K562 (cell line): ENCODE measurements at regions not wholly inside any gene's neighbourhood (a gene's known extent, or its start where the extent isn't known, plus 50 kb on each side); places are given as distances from the start of the nearest gene placed in this dataset.

Experiments
- ATAC-seq: fragments of 200-7000 bp; cut with Tn5 transposase; 3 replicates; pipeline ENCODE4 v1.9.1; 2020; ENCODE audit warnings: moderate library complexity
- BruUV-seq: library from RNA; stranded (reverse); fragments of 400-500 nt; replicated peaks from 2 replicates; lab custom pipeline; 2021; lab: Mats Ljungman, UMichigan
- CTCF ChIA-PET: fragments of 300-600 bp; formaldehyde crosslinking; extraction: SDS; loops from one replicate; lab custom pipeline; 2021; ENCODE audit warnings: low intra/inter-chr PET ratio; lab: Yijun Ruan, JAX
- POLR2A ChIA-PET: fragments of 300-600, 350-650 bp; sonication (Branson Sonifier 250); formaldehyde crosslinking; extraction: SDS; loops from one replicate; lab custom pipeline; 2021; ENCODE audit warnings: antibody characterized with exemption, inconsistent platforms; lab: Yijun Ruan, JAX
- DNase-seq, 4 experiments: peaks; one replicate each; pipeline versions ENCODE4 v3.0.0 to v3.0.0-alpha.2; 2011 to 2018; ENCODE audit warnings: low spot score in 3 of 4, mixed read lengths in 3 of 4; ENCODE audit errors: extremely low read depth in 1 of 4
- FAIRE-seq: peaks from 2 replicates; lab custom pipeline; 2011; peaks lifted over from hg19 to GRCh38; lab: Jason Lieb, UNC
- H2AFZ ChIP-seq: 2 replicates; pipeline ENCODE4 v1.6.0; 2011; ENCODE audit warnings: low read depth, low read length, control low read depth, inconsistent platforms
- H3K27ac ChIP-seq: fragments of 200-600 bp; 3 replicates; pipeline ENCODE4 v1.8.0; 2011; ENCODE audit warnings: low read depth, mild to moderate bottlenecking, control low read depth, inconsistent platforms, low read length, moderate library complexity, mixed read lengths; ENCODE audit errors: extremely low read depth
- H3K27me3 ChIP-seq, 2 experiments: fragments of 300-600 bp in 1 of 2; 2 replicates in 1 of 2; 3 replicates in 1 of 2; pipeline versions ENCODE4 v1.6.0 to v1.8.0; 2011; ENCODE audit warnings: inconsistent platforms in 2 of 2, low read length in 2 of 2, mild to moderate bottlenecking in 1 of 2, mixed read lengths in 1 of 2, moderate library complexity in 1 of 2; ENCODE audit not compliant: control insufficient read depth in 2 of 2, insufficient read depth in 2 of 2
- H3K36me3 ChIP-seq: fragments of 300-600 bp; 3 replicates; pipeline ENCODE4 v1.8.0; 2011; ENCODE audit warnings: mild to moderate bottlenecking, low read length, inconsistent platforms; ENCODE audit not compliant: control insufficient read depth, insufficient read depth
- H3K4me1 ChIP-seq, 2 experiments: fragments of 200-600 bp in 1 of 2; replicated peaks in 1 of 2; 2 replicates in 1 of 2; 3 replicates in 1 of 2; pipeline versions ENCODE4 v1.5.1 to v1.8.0; 2011; ENCODE audit warnings: inconsistent platforms in 2 of 2, low read length in 2 of 2, mild to moderate bottlenecking in 1 of 2, mixed read lengths in 1 of 2, moderate library complexity in 1 of 2; ENCODE audit not compliant: control insufficient read depth in 2 of 2, insufficient read depth in 2 of 2
- H3K4me2 ChIP-seq: 2 replicates; pipeline ENCODE4 v1.6.1; 2011; ENCODE audit warnings: low read length, control low read depth, inconsistent platforms, mixed read lengths; ENCODE audit not compliant: insufficient read depth
- H3K4me3 ChIP-seq: fragments of 200-600 bp; sonication (generic), shearing (Covaris generic); 2 replicates; pipeline ENCODE4 v1.5.1; 2016; ENCODE audit warnings: control low read depth, inconsistent platforms
- H3K79me2 ChIP-seq: fragments of 200-600 bp; 3 replicates; pipeline ENCODE4 v1.8.0; 2011; ENCODE audit warnings: low read length, inconsistent platforms; ENCODE audit not compliant: control insufficient read depth, insufficient read depth
- H3K9ac ChIP-seq, 2 experiments: 2 replicates each; pipeline versions ENCODE4 v1.6.0 to v1.6.1; 2011; ENCODE audit warnings: low read depth in 2 of 2, low read length in 2 of 2, control low read depth in 1 of 2, inconsistent platforms in 1 of 2, mild to moderate bottlenecking in 1 of 2, mixed read lengths in 1 of 2; ENCODE audit not compliant: insufficient read depth in 1 of 2
- H3K9me1 ChIP-seq: one replicate; pipeline ENCODE4 v1.6.0; 2011; ENCODE audit warnings: inconsistent platforms, mild to moderate bottlenecking, low read length, moderate library complexity; ENCODE audit not compliant: control insufficient read depth, insufficient read depth
- H3K9me3 ChIP-seq: replicated peaks from 2 replicates; pipeline ENCODE4 v1.5.1; 2011; ENCODE audit warnings: low read depth, low read length, inconsistent platforms; ENCODE audit not compliant: control insufficient read depth, insufficient read depth
- H4K20me1 ChIP-seq: replicated peaks from 2 replicates; pipeline ENCODE4 v1.6.1; 2011; ENCODE audit warnings: low read length, inconsistent platforms, mixed read lengths; ENCODE audit not compliant: control insufficient read depth, insufficient read depth
- ASH1L ChIP-seq: fragments of 450-650 bp; IDR thresholded peaks from 2 replicates; pipeline ENCODE4 v1.6.1; 2018; ENCODE audit warnings: borderline replicate concordance, mild to moderate bottlenecking, low read depth; ENCODE audit not compliant: partially characterized antibody
- C11orf30 ChIP-seq: fragments of 450-650 bp; IDR thresholded peaks from 2 replicates; pipeline ENCODE4 v1.6.1; 2016; ENCODE audit warnings: low read depth, mild to moderate bottlenecking
- E2F6 ChIP-seq, 2 experiments: IDR thresholded peaks; 2 replicates each; pipeline ENCODE4 v1.6.1; 2011; ENCODE audit warnings: borderline replicate concordance in 1 of 2, control low read depth in 1 of 2, low read depth in 1 of 2, low read length in 1 of 2, mild to moderate bottlenecking in 1 of 2, mixed read lengths in 1 of 2, moderate library complexity in 1 of 2; ENCODE audit not compliant: insufficient read depth in 1 of 2, insufficient read length in 1 of 2, poor library complexity in 1 of 2, severe bottlenecking in 1 of 2; ENCODE audit errors: extremely low read depth in 1 of 2
- EZH2 ChIP-seq: IDR thresholded peaks from 2 replicates; pipeline ENCODE4 v1.6.1; 2012; ENCODE audit warnings: low read depth, mild to moderate bottlenecking, inconsistent platforms, low read length, borderline replicate concordance
- MAFG ChIP-seq: fragments of 450-650 bp; conservative IDR thresholded peaks from 2 replicates; pipeline ENCODE4 v1.6.1; 2016; ENCODE audit warnings: missing genetic modification characterization, missing compliant biosample characterization
- MEF2A ChIP-seq: IDR thresholded peaks from 2 replicates; pipeline ENCODE4 v1.6.1; 2011; ENCODE audit warnings: low read depth, mild to moderate bottlenecking, low read length, moderate library complexity; ENCODE audit not compliant: control insufficient read depth
- MEIS2 ChIP-seq: fragments of 450-650 bp; IDR thresholded peaks from 2 replicates; pipeline ENCODE4 v1.6.1; 2014; ENCODE audit warnings: mild to moderate bottlenecking; ENCODE audit not compliant: partially characterized antibody
- NFE2 ChIP-seq: IDR thresholded peaks from 2 replicates; pipeline ENCODE4 v1.6.1; 2014; ENCODE audit warnings: antibody characterized with exemption, low read depth
- TBL1XR1 ChIP-seq, 2 experiments: IDR thresholded peaks; 2 replicates each; pipeline ENCODE4 v1.6.1; 2012; ENCODE audit warnings: improper control_type of control experiment in 2 of 2, low read length in 2 of 2, mild to moderate bottlenecking in 1 of 2
- VEZF1 ChIP-seq: fragments of 200-800 bp; sonication (Bioruptor generic); IDR thresholded peaks from 2 replicates; pipeline ENCODE4 v1.6.1; 2017; ENCODE audit warnings: missing genetic modification characterization, missing compliant biosample characterization
- WGBS: fragments of 100-300 bp; shearing (Covaris generic); methylation state at CpG from one replicate; pipeline ENCODE4 v1.1.6; 2016; ENCODE audit warnings: low coverage, mixed read lengths; ENCODE audit not compliant: insufficient coverage; ENCODE audit errors: missing lambda C conversion rate; 5-methylcytosine and 5-hydroxymethylcytosine counted together
- in situ Hi-C: fragments of 300-500 bp; cut with MboI; formaldehyde crosslinking; loops from 4 replicates; pipeline ENCODE4 v1.15.0; 2018; ENCODE audit warnings: inconsistent platforms, mixed read lengths
- intact Hi-C: fragments of 100-400 bp; cut with micrococcal nuclease; formaldehyde crosslinking; loops from 2 replicates; pipeline ENCODE4 v1.14.2; 2022

GRCh38 chr5:103410172-103410571 lies 151.6 kb downstream of the MACIR start:
- Histone ChIP-seq H3K79me2 (no peaks in the 10 kb centered on the region), H3K36me3 (no peaks in the 10 kb centered on the region), H3K4me1 (no peaks in the 10 kb centered on the region)
- no peak for FAIRE-seq
- TF ChIP-seq VEZF1 (CRISPR knock-in tag) (no peak), NFE2 (no peak), EZH2 (no peak)
- TF ChIP-seq, all 486 proteins: peak for 0
- ChIA-PET POLR2A (no interaction called here), CTCF (no interaction called here)
- no peak for ATAC-seq
- intact Hi-C loops (no loop called here), in situ Hi-C loops (no loop called here)
- Histone ChIP-seq H4K20me1 (no peaks in the 10 kb centered on the region), H3K9ac (no peak overlapping the region), H3K27ac (no peak overlapping the region), H3K9me1 (no peaks in the 10 kb centered on the region), H3K9me3 (no peaks in the 10 kb centered on the region), H3K4me3 (no peak overlapping the region), H3K4me2 (no peak overlapping the region), H3K27me3 (peaks cover 0 to 3% of the 10 kb centered on the region in 2 experiments; a peak in 1 of 5 replicates), H2AFZ (no peak overlapping the region)
- DNase-seq = no peak
- WGBS = 0% methylated on average over 2 of the region's 2 CpGs
- BruUV-seq = no TSS peak

- H3K27me3 ChIP-seq = 0 out of 5 replicates have a peak, but pooled peaks cover 0 to 3% of the 10 kb centered on the region in 2 experiments
- BruUV-seq = no TSS peak
- no peak overlapping the region for H2AFZ ChIP-seq
- H3K4me2 ChIP-seq = no peak overlapping the region
- intact Hi-C loops = no loop called here
- no peak overlapping the region for H3K27ac ChIP-seq
- H3K9ac ChIP-seq = no peak overlapping the region
- ChIA-PET CTCF (no interaction called here), POLR2A (no interaction called here)
- in situ Hi-C loops = no loop called here
- no peaks in the 10 kb centered on the region for H3K79me2 ChIP-seq
- DNase-seq = no peak
- ATAC-seq = no peak
- H3K9me3 ChIP-seq = no peaks in the 10 kb centered on the region
- no peak for FAIRE-seq
- H3K4me1 ChIP-seq = no peaks in the 10 kb centered on the region
- no peaks in the 10 kb centered on the region for H3K9me1 ChIP-seq
- H3K36me3 ChIP-seq = no peaks in the 10 kb centered on the region
- no peaks in the 10 kb centered on the region for H4K20me1 ChIP-seq
- no peak overlapping the region for H3K4me3 ChIP-seq
- TF ChIP-seq VEZF1 (CRISPR knock-in tag) (no peak), MAFG (tag) (0 out of 2 replicates have a peak, but pooled peaks have one; percentile 9), MEF2A (no peak), TBL1XR1 (IDR thresholded peaks at IDR 0.05; ENCODE audit: low read length in 2 of 2) (no peak), E2F6 (IDR thresholded peaks at IDR 0.05; ENCODE audit: borderline replicate concordance in 1 of 2, extremely low read depth in 1 of 2, insufficient read depth in 1 of 2, insufficient read length in 1 of 2, low read depth in 1 of 2, low read length in 1 of 2, poor library complexity in 1 of 2, severe bottlenecking in 1 of 2) (no peak), C11orf30 (0 out of 2 replicates have a peak, but pooled peaks have one; percentile 20), MEIS2 (no peak), ASH1L (no peak)
These were observed 150.6 kb downstream of the MACIR start for GRCh38 chr5:103409013-103409670.
